SU-DHL-6 (cell line): ENCODE measurements at regions not wholly inside any gene's neighbourhood (a gene's known extent, or its start where the extent isn't known, plus 50 kb on each side); places are given as distances from the start of the nearest gene placed in this dataset.

ENCODE experiments used
- EZH2phosphoT487 ChIP-seq: fragments of 200-600 bp; sonication (generic), shearing (Covaris generic); conservative IDR thresholded peaks from 2 replicates; pipeline ENCODE4 v1.6.1; 2018; ENCODE audit warnings: mild to moderate bottlenecking, antibody characterized with exemption, low read length, moderate library complexity, mixed read lengths
- TF ChIP-seq, protein P1 (sequence below): fragments of 200-600 bp; sonication (generic); IDR thresholded peaks from one replicate; pipeline ENCODE4 v1.5.1; 2017; ENCODE audit warnings: antibody characterized with exemption, mild to moderate bottlenecking, low read length, moderate library complexity; ENCODE audit not compliant: insufficient read depth, poor library complexity, severe bottlenecking

DNA sequence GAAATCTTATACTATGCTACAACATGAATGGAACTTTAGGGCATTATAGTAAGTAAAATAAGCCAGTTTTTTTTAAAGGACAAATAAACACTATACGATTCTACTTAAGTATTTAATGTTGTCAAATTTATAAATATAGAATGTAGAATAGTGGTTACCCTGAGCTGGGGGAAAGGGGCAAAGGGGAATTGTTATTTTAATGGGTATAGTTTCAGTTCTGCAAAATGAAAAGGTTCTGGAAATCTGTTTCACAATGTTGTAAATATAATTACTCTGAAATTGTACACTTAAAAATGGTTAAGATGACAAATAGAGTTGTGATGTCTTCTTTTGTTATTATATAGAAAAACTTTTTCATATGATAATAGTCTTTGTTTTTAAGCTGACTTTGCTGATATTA, 366.3 kb downstream of the MRPL39 start:
- TF ChIP-seq, protein P1, sequence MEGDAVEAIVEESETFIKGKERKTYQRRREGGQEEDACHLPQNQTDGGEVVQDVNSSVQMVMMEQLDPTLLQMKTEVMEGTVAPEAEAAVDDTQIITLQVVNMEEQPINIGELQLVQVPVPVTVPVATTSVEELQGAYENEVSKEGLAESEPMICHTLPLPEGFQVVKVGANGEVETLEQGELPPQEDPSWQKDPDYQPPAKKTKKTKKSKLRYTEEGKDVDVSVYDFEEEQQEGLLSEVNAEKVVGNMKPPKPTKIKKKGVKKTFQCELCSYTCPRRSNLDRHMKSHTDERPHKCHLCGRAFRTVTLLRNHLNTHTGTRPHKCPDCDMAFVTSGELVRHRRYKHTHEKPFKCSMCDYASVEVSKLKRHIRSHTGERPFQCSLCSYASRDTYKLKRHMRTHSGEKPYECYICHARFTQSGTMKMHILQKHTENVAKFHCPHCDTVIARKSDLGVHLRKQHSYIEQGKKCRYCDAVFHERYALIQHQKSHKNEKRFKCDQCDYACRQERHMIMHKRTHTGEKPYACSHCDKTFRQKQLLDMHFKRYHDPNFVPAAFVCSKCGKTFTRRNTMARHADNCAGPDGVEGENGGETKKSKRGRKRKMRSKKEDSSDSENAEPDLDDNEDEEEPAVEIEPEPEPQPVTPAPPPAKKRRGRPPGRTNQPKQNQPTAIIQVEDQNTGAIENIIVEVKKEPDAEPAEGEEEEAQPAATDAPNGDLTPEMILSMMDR, result no peak
- no peak for TF ChIP-seq EZH2phosphoT487
